HG02763 (cell line): ENCODE measurements at regions not wholly inside any gene's neighbourhood (a gene's known extent, or its start where the extent isn't known, plus 50 kb on each side); places are given as distances from the start of the nearest gene placed in this dataset.
"Not testable (repeated sequence)": the region's sequence is repeated elsewhere in the genome, so short reads cannot be mapped to it uniquely, and the experiment has no call there.

Source experiments
- ATAC-seq: cut with Tn5 transposase; IDR thresholded peaks from one replicate; pipeline ENCODE4 v1.9.1; 2021; ENCODE audit warnings: mild to moderate bottlenecking, moderate library complexity; ENCODE audit not compliant: unreplicated experiment

GRCh38 chr7:138249975-138250374 is 173.7 kb downstream of the AKR1D1 start:
- ATAC-seq: no peak

- ATAC-seq: not testable (repeated sequence)
Measured at GRCh38 chr7:138252666-138253065, 176.4 kb downstream of the AKR1D1 start.

GRCh38 chr7:138254444-138254843 is 178.2 kb downstream of the AKR1D1 start:
- ATAC-seq: no peak

- no peak for ATAC-seq
Measured at GRCh38 chr7:138257459-138258196, 181.4 kb downstream of the AKR1D1 start.

- ATAC-seq: no peak
Measured at GRCh38 chr7:138258197-138258559, 181.9 kb downstream of the AKR1D1 start.

GRCh38 chr7:138259675-138260074 is 183.4 kb downstream of the AKR1D1 start:
- ATAC-seq: no peak

GRCh38 chr7:138267934-138268333 is 191.7 kb downstream of the AKR1D1 start:
- no peak for ATAC-seq

- no peak for ATAC-seq
Measured at GRCh38 chr7:138276891-138277290, 183.2 kb upstream of the TRIM24 start.

GRCh38 chr7:138278601-138279000 is 181.5 kb upstream of the TRIM24 start:
- no peak for ATAC-seq

GRCh38 chr7:138282997-138283396 is 177.1 kb upstream of the TRIM24 start:
- no peak for ATAC-seq

GRCh38 chr7:138285129-138285528 is 174.9 kb upstream of the TRIM24 start:
- no peak for ATAC-seq

- ATAC-seq: no peak
Measured at GRCh38 chr7:138286846-138287245, 173.2 kb upstream of the TRIM24 start.

GRCh38 chr7:138287549-138287948 is 172.5 kb upstream of the TRIM24 start:
- no peak for ATAC-seq

GRCh38 chr7:138289082-138289481 is 171.0 kb upstream of the TRIM24 start:
- ATAC-seq: no peak

- ATAC-seq: no peak
Measured at GRCh38 chr7:138289864-138290263, 170.2 kb upstream of the TRIM24 start.

GRCh38 chr7:138292951-138293350 is 167.1 kb upstream of the TRIM24 start:
- no peak for ATAC-seq

GRCh38 chr7:138295049-138295637 is 164.9 kb upstream of the TRIM24 start:
- ATAC-seq: no peak

- no peak for ATAC-seq
Measured at GRCh38 chr7:138297526-138297925, 162.5 kb upstream of the TRIM24 start.

GRCh38 chr7:138299066-138299465 is 161.0 kb upstream of the TRIM24 start:
- no peak for ATAC-seq

GRCh38 chr7:138303230-138304070 is 156.6 kb upstream of the TRIM24 start:
- no peak for ATAC-seq

- ATAC-seq: no peak
Measured at GRCh38 chr7:138304071-138304320, 156.1 kb upstream of the TRIM24 start.

- ATAC-seq: no peak
Measured at GRCh38 chr7:138307633-138308032, 152.4 kb upstream of the TRIM24 start.
